GM21529 (cell line): ENCODE measurements at regions not wholly inside any gene's neighbourhood (a gene's known extent, or its start where the extent isn't known, plus 50 kb on each side); places are given as distances from the start of the nearest gene placed in this dataset.
"Not testable (repeated sequence)": the region's sequence is repeated elsewhere in the genome, so short reads cannot be mapped to it uniquely, and the experiment has no call there.

Source experiments
- ATAC-seq: cut with Tn5 transposase; IDR thresholded peaks from one replicate; pipeline ENCODE4 v1.9.1; 2021; ENCODE audit not compliant: unreplicated experiment

- no peak for ATAC-seq
These were observed 238.4 kb upstream of the DDI1 start for GRCh38 chr11:103798026-103798425.

DNA sequence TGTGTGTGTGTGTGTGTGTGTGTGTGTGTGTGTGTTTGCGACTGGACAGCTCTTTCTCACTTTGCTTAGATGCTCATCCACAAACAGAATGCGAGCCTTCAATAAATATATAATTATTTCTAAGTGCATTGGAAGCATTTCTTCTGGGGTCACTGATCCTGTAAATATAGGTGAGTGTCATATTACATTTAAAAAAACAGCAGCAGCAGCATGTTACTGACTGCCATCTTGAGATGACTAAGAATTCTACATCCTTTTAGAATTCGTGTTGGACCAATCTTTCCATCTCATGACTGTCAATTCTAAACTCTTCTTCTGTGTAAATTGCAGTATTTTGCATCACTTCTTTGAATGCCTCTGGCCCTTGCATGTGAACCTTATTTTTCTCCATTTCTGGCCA, 238.0 kb upstream of the DDI1 start:
- no peak for ATAC-seq

DNA sequence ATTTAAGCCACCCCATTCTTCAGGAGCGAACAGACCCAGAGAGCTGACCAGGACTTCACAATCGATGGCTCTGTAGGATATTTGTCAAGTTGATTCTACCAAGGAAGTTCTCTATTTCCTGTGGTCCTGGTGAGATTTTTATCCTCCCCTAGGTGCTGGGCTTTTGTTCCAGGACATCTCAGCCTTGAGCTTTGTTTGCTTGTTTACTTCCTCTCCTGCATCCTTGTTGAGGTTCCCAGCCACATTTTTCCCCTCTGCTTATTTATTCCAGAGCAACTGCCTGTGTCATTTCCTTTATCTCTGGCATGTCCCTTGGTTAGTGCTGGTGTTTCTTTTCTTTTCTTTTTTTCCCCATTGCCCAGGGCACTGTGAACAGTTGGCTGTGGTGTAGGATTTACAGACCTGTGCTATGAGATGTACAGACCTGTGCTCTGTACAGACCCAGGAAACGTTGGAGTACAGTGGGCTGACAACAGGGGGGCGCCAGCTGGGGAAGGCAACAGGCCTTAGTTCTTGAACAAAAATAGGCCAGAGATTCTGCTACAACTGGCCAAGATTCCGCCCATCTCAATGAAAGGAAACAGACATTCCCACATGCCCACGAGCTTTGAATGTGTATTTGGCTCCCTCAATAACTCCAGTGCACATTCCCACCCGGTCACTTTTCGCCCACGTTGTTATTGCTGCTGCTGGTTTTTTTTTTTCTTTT, 235.9 kb upstream of the DDI1 start:
- ATAC-seq: no peak

GRCh38 chr11:103803062-103803461, 233.4 kb upstream of the DDI1 start:
- no peak for ATAC-seq

GRCh38 chr11:103805688-103806009, 230.8 kb upstream of the DDI1 start:
- no peak for ATAC-seq

DNA sequence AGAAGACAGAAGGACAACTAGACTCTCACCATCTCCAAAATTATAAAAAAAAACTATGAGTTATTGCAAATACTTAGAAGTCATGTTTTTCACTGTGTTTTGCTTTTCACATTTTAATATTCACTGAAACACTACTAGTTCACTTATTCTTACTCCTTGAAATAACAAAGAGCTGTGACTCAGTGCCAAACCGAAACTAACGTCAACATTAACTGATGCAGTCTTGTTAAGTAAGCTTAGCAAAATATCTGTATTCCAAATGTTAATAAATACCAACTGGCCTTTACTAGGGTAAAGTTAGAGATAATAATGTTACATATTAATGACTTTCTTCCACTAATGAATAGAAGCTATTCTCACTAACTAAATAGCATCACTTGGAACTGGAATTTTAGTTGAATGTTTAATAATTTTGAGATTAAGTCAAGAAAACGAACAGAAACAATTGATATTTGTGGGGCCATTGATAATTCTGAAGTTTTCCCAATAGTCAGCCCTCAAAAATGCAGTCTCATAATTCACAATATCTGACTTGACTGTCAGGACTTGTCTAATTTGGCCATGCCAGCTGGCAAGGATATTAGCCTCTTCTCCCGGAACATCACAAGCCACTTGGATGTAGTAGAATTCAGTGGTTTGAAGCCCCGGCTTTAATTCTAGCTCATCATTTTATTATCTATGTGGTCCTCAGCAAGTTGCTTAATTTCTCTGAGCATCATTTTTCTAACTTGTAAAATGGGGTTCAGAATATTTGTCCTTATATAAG, 230.1 kb upstream of the DDI1 start:
- ATAC-seq: no peak

DNA sequence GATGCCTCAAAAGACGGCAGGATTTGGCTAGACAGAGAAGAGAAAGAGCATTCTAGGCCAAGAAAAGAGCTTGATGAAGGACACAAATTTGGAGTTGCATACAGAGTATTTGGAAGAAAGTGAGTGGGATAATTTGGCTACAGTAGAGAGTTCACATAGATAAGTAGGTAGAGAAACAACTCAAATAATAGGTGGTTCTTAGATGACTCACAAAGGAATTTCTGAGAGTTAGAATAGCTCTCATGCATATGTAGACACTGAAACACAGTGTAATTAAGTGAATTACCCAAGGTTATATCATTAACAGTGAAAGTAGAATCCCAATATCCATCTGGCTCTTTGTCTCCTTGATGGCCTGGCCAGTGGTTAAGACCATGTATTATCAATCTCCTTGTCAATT, 228.6 kb upstream of the DDI1 start:
- no peak for ATAC-seq

GRCh38 chr11:103808252-103808651, 228.2 kb upstream of the DDI1 start:
- ATAC-seq: no peak

GRCh38 chr11:103811870-103812455, 224.5 kb upstream of the DDI1 start:
- ATAC-seq: no peak

GRCh38 chr11:103812680-103813079, 223.8 kb upstream of the DDI1 start:
- no peak for ATAC-seq

DNA sequence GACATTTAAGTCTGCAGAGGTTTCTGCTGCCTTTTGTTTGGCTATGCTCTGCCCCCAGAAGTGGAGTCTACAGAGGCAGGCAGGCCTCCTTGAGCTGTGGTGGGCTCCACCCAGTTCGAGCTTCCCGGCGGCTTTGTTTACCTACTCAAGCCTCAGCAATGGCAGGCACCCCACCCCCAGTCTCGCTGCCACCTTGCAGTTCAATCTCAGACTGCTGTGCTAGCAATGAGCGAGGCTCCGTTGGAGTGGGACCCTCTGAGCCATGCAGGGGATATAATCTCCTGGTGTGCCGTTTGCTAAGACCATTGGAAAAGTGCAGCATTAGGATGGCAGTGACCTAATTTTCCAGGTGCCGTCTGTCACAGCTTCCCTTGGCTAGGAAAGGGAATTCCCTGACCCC, 216.1 kb upstream of the DDI1 start:
- not testable (repeated sequence) for ATAC-seq

DNA sequence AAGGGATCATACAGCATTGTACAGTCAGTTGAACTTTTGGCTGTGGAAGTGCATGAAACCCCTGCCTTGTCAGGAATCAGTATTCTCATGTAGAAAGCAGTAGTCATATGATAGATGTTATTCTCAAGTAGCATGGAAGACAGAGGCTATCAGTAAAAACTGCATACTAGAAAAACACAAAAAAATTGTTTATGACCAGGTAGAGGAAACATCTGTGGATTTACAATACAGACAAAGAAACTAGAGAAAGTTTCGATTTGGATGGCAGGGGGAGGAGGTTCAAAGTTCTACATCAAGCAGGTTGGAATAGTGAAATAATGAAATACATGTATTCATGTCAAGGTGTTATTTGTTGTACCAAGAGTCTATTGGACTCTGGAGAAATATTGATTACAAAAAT, 212.3 kb upstream of the DDI1 start:
- no peak for ATAC-seq

DNA sequence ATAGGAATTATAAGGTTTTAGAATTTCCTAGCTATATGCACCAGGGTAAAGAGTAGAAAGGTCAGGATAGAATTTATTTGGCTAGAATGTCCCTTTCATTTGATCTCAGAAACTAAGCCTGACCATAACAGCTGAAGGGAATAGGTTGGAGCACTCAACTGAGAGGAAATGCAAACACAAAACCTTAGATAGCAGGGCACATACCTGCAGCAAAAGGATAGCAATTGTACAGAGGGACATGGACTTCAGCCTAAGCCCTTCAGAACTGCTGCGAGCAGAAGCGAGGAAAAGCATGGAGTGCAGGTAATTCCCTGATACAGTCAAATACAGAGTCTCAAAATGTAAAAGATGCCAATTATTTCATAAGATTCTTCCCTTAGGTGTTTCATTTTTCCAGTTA, 211.0 kb upstream of the DDI1 start:
- ATAC-seq: no peak

DNA sequence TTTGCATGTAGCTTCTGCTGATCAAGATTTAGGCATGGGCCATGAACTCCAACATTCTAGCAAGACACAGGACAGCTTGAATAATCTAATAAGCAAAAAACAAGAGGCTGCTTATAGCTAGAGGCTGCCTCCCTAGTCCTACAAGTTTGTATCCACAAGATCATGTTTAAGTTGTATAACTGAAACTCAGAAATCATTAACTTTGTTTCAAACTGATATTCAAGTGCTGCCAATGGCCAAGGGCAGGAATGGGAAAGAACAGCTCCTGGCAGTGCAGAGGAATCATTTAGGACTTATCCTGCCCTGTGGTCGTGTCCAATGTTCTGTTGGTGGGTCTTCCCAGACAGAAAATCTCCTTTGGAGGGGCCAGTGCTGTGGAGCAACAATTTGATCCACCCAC, 209.6 kb upstream of the DDI1 start:
- no peak for ATAC-seq

GRCh38 chr11:103829596-103829995, 206.8 kb upstream of the DDI1 start:
- no peak for ATAC-seq

- no peak for ATAC-seq
These were observed 206.2 kb upstream of the DDI1 start for GRCh38 chr11:103830205-103830604.

- no peak for ATAC-seq
These were observed 203.7 kb upstream of the DDI1 start for GRCh38 chr11:103832762-103833161.

DNA sequence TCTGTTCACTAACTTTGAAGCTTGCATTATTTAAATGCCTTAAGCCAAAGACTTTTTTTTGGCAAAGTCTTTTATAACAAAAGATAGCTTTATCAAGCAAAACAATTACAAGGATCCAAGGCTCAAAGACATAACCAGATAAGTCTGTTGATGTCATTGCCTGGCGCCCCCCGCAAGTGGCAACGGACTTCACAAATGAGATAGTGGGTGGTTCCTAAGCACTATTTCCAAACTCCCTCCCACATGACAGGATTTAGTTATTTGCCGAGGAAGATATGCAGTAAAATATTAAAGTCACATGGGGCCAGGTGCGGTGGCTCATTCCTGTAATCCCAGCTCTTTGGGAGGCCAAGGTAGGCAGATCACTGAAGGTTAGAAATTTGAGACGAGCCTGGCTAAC, 194.2 kb upstream of the DDI1 start:
- ATAC-seq: no peak

DNA sequence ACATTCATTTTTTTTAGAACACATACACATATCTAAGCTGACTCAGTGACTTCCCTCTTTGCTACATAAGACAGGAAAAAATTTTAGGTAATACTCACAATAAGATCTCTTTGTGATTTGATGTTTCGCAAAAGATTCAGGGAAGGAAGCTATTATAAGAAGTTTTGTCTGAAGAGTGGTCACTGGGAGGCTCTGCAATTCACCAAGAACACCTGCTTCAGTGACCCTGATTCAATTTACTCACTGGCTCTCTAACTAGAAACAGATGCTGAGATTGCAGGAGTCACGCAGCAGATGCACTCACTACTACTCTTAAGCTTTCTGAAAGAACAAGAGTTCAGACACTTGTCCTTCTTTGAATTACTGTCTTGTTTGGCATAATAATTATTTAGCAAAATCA, 193.6 kb upstream of the DDI1 start:
- ATAC-seq: no peak

- ATAC-seq: peak; percentile 99
These were observed 191.9 kb upstream of the DDI1 start for GRCh38 chr11:103844327-103845215.

- no peak for ATAC-seq
These were observed 191.1 kb upstream of the DDI1 start for GRCh38 chr11:103845331-103845730.
